H1 (cell line): ENCODE measurements at regions not wholly inside any gene's neighbourhood (a gene's known extent, or its start where the extent isn't known, plus 50 kb on each side); places are given as distances from the start of the nearest gene placed in this dataset.

ENCODE experiments used
- CTCF ChIA-PET: fragments of 300-600 bp; sonication (Branson Sonifier 250); formaldehyde crosslinking; loops from one replicate; lab custom pipeline; 2021; ENCODE audit not compliant: partially characterized antibody; lab: Charles Lee
- POLR2A ChIA-PET: fragments of 300-600 bp; sonication (Branson Sonifier 250); formaldehyde crosslinking; loops from one replicate; lab custom pipeline; 2021; ENCODE audit warnings: inconsistent platforms; ENCODE audit not compliant: partially characterized antibody; lab: Charles Lee
- DNase-seq, 2 experiments: peaks; one replicate each; pipeline versions ENCODE4 v3.0.0 to v3.0.0-alpha.2; 2010 to 2022; ENCODE audit warnings: low spot score in 2 of 2, low read depth in 1 of 2, mixed read lengths in 1 of 2
- FAIRE-seq: peaks from 2 replicates; lab custom pipeline; 2011; peaks lifted over from hg19 to GRCh38; lab: Jason Lieb, UNC
- H2AFZ ChIP-seq: 2 replicates; pipeline ENCODE4 v1.8.1; 2012; ENCODE audit warnings: low read length, inconsistent platforms
- H2AK5ac ChIP-seq: 2 replicates; pipeline ENCODE4 v1.6.1; 2013; ENCODE audit warnings: low read depth, low read length
- H2BK120ac ChIP-seq: replicated peaks from 2 replicates; pipeline ENCODE3; 2013; ENCODE audit warnings: low read depth, low read length, inconsistent platforms
- H2BK12ac ChIP-seq: 2 replicates; pipeline ENCODE4 v1.6.1; 2013; ENCODE audit warnings: low read depth, low read length
- H2BK15ac ChIP-seq: 2 replicates; pipeline ENCODE4 v1.6.1; 2013; ENCODE audit warnings: low read length
- H2BK20ac ChIP-seq: 2 replicates; pipeline ENCODE4 v1.6.1; 2013; ENCODE audit warnings: low read length
- H2BK5ac ChIP-seq: 2 replicates; pipeline ENCODE4 v1.6.1; 2013; ENCODE audit warnings: low read depth, low read length
- H3K14ac ChIP-seq: 2 replicates; pipeline ENCODE4 v1.6.1; 2013; ENCODE audit warnings: inconsistent platforms; ENCODE audit not compliant: insufficient read length
- H3K18ac ChIP-seq: 2 replicates; pipeline ENCODE4 v1.6.1; 2013; ENCODE audit warnings: low read length; ENCODE audit errors: extremely low read depth
- H3K23ac ChIP-seq: 2 replicates; pipeline ENCODE4 v1.6.1; 2013; ENCODE audit warnings: inconsistent platforms; ENCODE audit not compliant: insufficient read length
- H3K23me2 ChIP-seq: 2 replicates; pipeline ENCODE4 v1.6.1; 2013; ENCODE audit warnings: low read depth, low read length
- H3K27ac ChIP-seq: 2 replicates; pipeline ENCODE4 v1.6.1; 2011; ENCODE audit warnings: low read depth, low read length, inconsistent platforms
- H3K27me3 ChIP-seq, 4 experiments: replicated peaks in 1 of 4; 1 replicate in 1 of 4; 2 replicates in 3 of 4; pipeline versions ENCODE4 v1.6.1 to v1.8.1; 2011 to 2013; ENCODE audit warnings: low read length in 3 of 4, mild to moderate bottlenecking in 3 of 4, inconsistent platforms in 2 of 4, mixed read lengths in 2 of 4, moderate library complexity in 1 of 4; ENCODE audit not compliant: control insufficient read depth in 3 of 4, insufficient read depth in 3 of 4; ENCODE audit errors: extremely low read depth in 1 of 4
- H3K36me3 ChIP-seq, 4 experiments: 2 replicates each; pipeline versions ENCODE4 v1.6.1 to v1.8.1; 2011 to 2013; ENCODE audit warnings: mild to moderate bottlenecking in 4 of 4, low read length in 3 of 4, moderate library complexity in 2 of 4, control low read depth in 1 of 4, inconsistent platforms in 1 of 4; ENCODE audit not compliant: insufficient read depth in 4 of 4, control insufficient read depth in 2 of 4
- H3K4ac ChIP-seq: replicated peaks from 2 replicates; pipeline ENCODE3; 2013; ENCODE audit warnings: low read length, low read depth, mixed read lengths, inconsistent platforms; ENCODE audit not compliant: insufficient read length
- H3K4me1 ChIP-seq, 4 experiments: replicated peaks in 1 of 4; 1 replicate in 1 of 4; 2 replicates in 3 of 4; pipeline versions ENCODE4 v1.6.1 to v1.8.1; 2011 to 2013; ENCODE audit warnings: low read length in 3 of 4, inconsistent platforms in 2 of 4, mixed read lengths in 1 of 4; ENCODE audit not compliant: insufficient read depth in 4 of 4, control insufficient read depth in 3 of 4
- H3K4me2 ChIP-seq, 2 experiments: 2 replicates each; pipeline versions ENCODE4 v1.6.1 to v1.8.1; 2011 to 2013; ENCODE audit warnings: low read depth in 2 of 2, low read length in 2 of 2, control low read depth in 1 of 2, inconsistent platforms in 1 of 2, mild to moderate bottlenecking in 1 of 2; ENCODE audit not compliant: insufficient read depth in 1 of 2
- H3K4me3 ChIP-seq, 4 experiments: fragments of 200-600, 300-600 bp in 1 of 4; sonication (generic), shearing (Covaris generic), sonication (Bioruptor Twin) in 1 of 4; 2 replicates each; pipeline versions ENCODE4 v1.5.1 to v1.8.1; 2011 to 2016; ENCODE audit warnings: low read length in 4 of 4, low read depth in 3 of 4, control low read depth in 2 of 4, inconsistent platforms in 2 of 4, mild to moderate bottlenecking in 2 of 4, mixed read lengths in 1 of 4, moderate library complexity in 1 of 4; ENCODE audit not compliant: insufficient read depth in 2 of 4; ENCODE audit errors: extremely low read depth in 1 of 4
- H3K56ac ChIP-seq: replicated peaks from 2 replicates; pipeline ENCODE3; 2013; ENCODE audit warnings: low read depth, mild to moderate bottlenecking, mixed read lengths, low read length, inconsistent platforms; ENCODE audit not compliant: insufficient read length
- H3K79me1 ChIP-seq: 2 replicates; pipeline ENCODE4 v1.6.1; 2013; ENCODE audit warnings: low read depth, low read length, control low read depth
- H3K79me2 ChIP-seq, 2 experiments: 2 replicates each; pipeline versions ENCODE4 v1.6.1 to v1.8.1; 2012 to 2013; ENCODE audit warnings: low read length in 2 of 2, mild to moderate bottlenecking in 2 of 2, inconsistent platforms in 1 of 2; ENCODE audit not compliant: insufficient read depth in 2 of 2, control insufficient read depth in 1 of 2
- H3K9ac ChIP-seq, 4 experiments: replicated peaks in 1 of 4; 1 replicate in 1 of 4; 2 replicates in 3 of 4; pipeline versions ENCODE4 v1.6.1 to v1.8.1; 2011 to 2013; ENCODE audit warnings: low read depth in 3 of 4, low read length in 3 of 4, control low read depth in 2 of 4, mild to moderate bottlenecking in 2 of 4, moderate library complexity in 2 of 4, inconsistent platforms in 1 of 4; ENCODE audit errors: extremely low read depth in 1 of 4
- H3K9me3 ChIP-seq, 2 experiments: 2 replicates each; pipeline versions ENCODE4 v1.6.1 to v1.8.1; 2012 to 2013; ENCODE audit warnings: mild to moderate bottlenecking in 2 of 2, moderate library complexity in 2 of 2, control low read depth in 1 of 2, inconsistent platforms in 1 of 2, low read depth in 1 of 2, low read length in 1 of 2, mixed read lengths in 1 of 2; ENCODE audit not compliant: insufficient read depth in 2 of 2
- H4K20me1 ChIP-seq, 2 experiments: replicated peaks in 1 of 2; 2 replicates each; pipeline versions ENCODE3 to v1.8.1; 2011 to 2013; ENCODE audit warnings: inconsistent platforms in 2 of 2, low read length in 2 of 2, mild to moderate bottlenecking in 1 of 2; ENCODE audit not compliant: insufficient read depth in 2 of 2, control insufficient read depth in 1 of 2
- H4K5ac ChIP-seq: 2 replicates; pipeline ENCODE4 v1.6.1; 2013; ENCODE audit warnings: low read length, low read depth, mixed read lengths, inconsistent platforms; ENCODE audit not compliant: insufficient read length
- H4K8ac ChIP-seq: 2 replicates; pipeline ENCODE4 v1.8.0; 2013; ENCODE audit warnings: mild to moderate bottlenecking, moderate library complexity, low read length, inconsistent platforms; ENCODE audit not compliant: insufficient read depth; ENCODE audit errors: extremely low read depth
- H4K91ac ChIP-seq: replicated peaks from 2 replicates; pipeline ENCODE3; 2013; ENCODE audit warnings: low read length, mixed read lengths, inconsistent platforms; ENCODE audit not compliant: insufficient read length
- ATF3 ChIP-seq: IDR thresholded peaks from 2 replicates; pipeline ENCODE4 v1.6.1; 2011; ENCODE audit warnings: low read depth, mild to moderate bottlenecking, low read length; ENCODE audit not compliant: insufficient read depth
- EP300 ChIP-seq, 2 experiments: IDR thresholded peaks; 1 replicate in 1 of 2; 2 replicates in 1 of 2; pipeline ENCODE4 v1.6.1; 2011 to 2012; ENCODE audit warnings: low read depth in 2 of 2, low read length in 2 of 2, mild to moderate bottlenecking in 2 of 2, borderline replicate concordance in 1 of 2, inconsistent platforms in 1 of 2, moderate library complexity in 1 of 2
- JUN ChIP-seq: IDR thresholded peaks from 2 replicates; pipeline ENCODE4 v1.6.1; 2011; ENCODE audit warnings: low read depth, mild to moderate bottlenecking, improper control_type of control experiment, low read length
- KDM1A ChIP-seq: fragments of 200-600, 300-600 bp; sonication (generic); IDR thresholded peaks from 2 replicates; pipeline ENCODE4 v1.7.1; 2016; ENCODE audit warnings: mild to moderate bottlenecking, low read length, borderline replicate concordance
- NRF1 ChIP-seq: IDR thresholded peaks from 2 replicates; pipeline ENCODE4 v1.6.1; 2011; ENCODE audit warnings: mild to moderate bottlenecking, low read depth, low read length, improper control_type of control experiment
- POU5F1 ChIP-seq: IDR thresholded peaks from 2 replicates; pipeline ENCODE4 v1.6.1; 2011; ENCODE audit warnings: low read depth, mild to moderate bottlenecking, low read length, moderate library complexity
- TAF1 ChIP-seq: IDR thresholded peaks from 2 replicates; pipeline ENCODE4 v1.6.1; 2011; ENCODE audit warnings: mild to moderate bottlenecking, low read depth, low read length
- USF2 ChIP-seq: IDR thresholded peaks from 2 replicates; pipeline ENCODE4 v1.6.1; 2011; ENCODE audit warnings: low read length, improper control_type of control experiment
- WGBS, 2 experiments: shearing (Covaris generic) in 1 of 2; methylation state at CpG; one replicate each; pipeline versions ENCODE4 v1.1.6 to v1.1.7; 2013 to 2015; ENCODE audit warnings: low lambda C conversion rate in 2 of 2, mixed read lengths in 2 of 2, inconsistent platforms in 1 of 2, low coverage in 1 of 2, missing lambda C conversion rate in 1 of 2; ENCODE audit not compliant: insufficient replicate concordance in 2 of 2, insufficient coverage in 1 of 2, insufficient read length in 1 of 2; ENCODE audit errors: extremely low coverage in 1 of 2, missing lambda C conversion rate in 1 of 2; 5-methylcytosine and 5-hydroxymethylcytosine counted together

GRCh38 chr5:93179466-93179865 lies 401.6 kb downstream of the NR2F1-AS1 start:
- H3K9ac ChIP-seq: no peak overlapping the region
- H3K4me2 ChIP-seq: no peak overlapping the region
- H3K79me1 ChIP-seq: no peaks in the 10 kb centered on the region
- H4K20me1 ChIP-seq: no peaks in the 10 kb centered on the region
- H3K27me3 ChIP-seq: no peaks in the 10 kb centered on the region
- no peak for TF ChIP-seq NRF1
- TF ChIP-seq USF2: no peak
- no peak for TF ChIP-seq POU5F1
- TF ChIP-seq JUN: no peak
- TF ChIP-seq KDM1A: no peak
- no peak for TF ChIP-seq TAF1
- no peak for TF ChIP-seq EP300 (IDR thresholded peaks at IDR 0.05; ENCODE audit: borderline replicate concordance in 1 of 2, low read depth in 2 of 2, low read length in 2 of 2)
- no peak for TF ChIP-seq ATF3
- H3K36me3 ChIP-seq: no peaks in the 10 kb centered on the region
- H3K18ac ChIP-seq: no peak overlapping the region
- CTCF ChIA-PET: no interaction called here
- FAIRE-seq (no peak), DNase-seq (no peak)
- H2BK12ac ChIP-seq: no peak overlapping the region
- no peak overlapping the region for H3K23ac ChIP-seq
- WGBS, 2 experiments: 89% methylated on average over 1 of the region's 1 CpG; no CpG with 5 or more reads in 1 of the 2 experiments
- no peak overlapping the region for H2BK15ac ChIP-seq
- no peak overlapping the region for H3K56ac ChIP-seq
- H2BK5ac ChIP-seq: no peak overlapping the region
- H2BK20ac ChIP-seq: no peak overlapping the region
- no peak overlapping the region for H4K91ac ChIP-seq
- no peaks in the 10 kb centered on the region; the same call in 1 of the 2 replicates for H3K23me2 ChIP-seq
- H4K8ac ChIP-seq: no peak overlapping the region
- no peak overlapping the region for H4K5ac ChIP-seq
- no peak overlapping the region for H2AFZ ChIP-seq
- H3K14ac ChIP-seq: no peak overlapping the region
- H3K27ac ChIP-seq: no peak overlapping the region
- H2AK5ac ChIP-seq: no peak overlapping the region
- no peaks in the 10 kb centered on the region for H3K4me1 ChIP-seq
- no peak overlapping the region for H3K4ac ChIP-seq
- no peak overlapping the region for H3K4me3 ChIP-seq
- no peaks in the 10 kb centered on the region for H3K9me3 ChIP-seq
- H2BK120ac ChIP-seq: no peak overlapping the region
- POLR2A ChIA-PET: no interaction called here
- no peaks in the 10 kb centered on the region for H3K79me2 ChIP-seq
